Heart left ventricle (tissue), 16 donors: ENCODE measurements at regions not wholly inside any gene's neighbourhood (a gene's known extent, or its start where the extent isn't known, plus 50 kb on each side); places are given as distances from the start of the nearest gene placed in this dataset.

Experiments
- ATAC-seq, 4 donors: fragments of 200-7000 bp; cut with Tn5 transposase; one replicate each; pipeline ENCODE4 v1.9.1; 2020 to 2022; ENCODE audit warnings: moderate library complexity in 4 of 4, mild to moderate bottlenecking in 3 of 4, moderate number of reproducible peaks in 1 of 4
- DNase-seq, 5 donors: peaks; one replicate each; pipeline ENCODE4 v3.0.0-alpha.2; 2020
- H3K27ac ChIP-seq, 12 donors: fragments of 200-600 bp; sonication (generic) in 4 of 12; one replicate each; pipeline versions ENCODE4 v1.5.0 to v1.8.0; 2016 to 2022; ENCODE audit warnings: mild to moderate bottlenecking in 2 of 12
- H3K27me3 ChIP-seq, 9 donors: fragments of 200-600 bp; sonication (generic) in 2 of 9; one replicate each; pipeline versions ENCODE4 v1.5.1 to v1.8.0; 2016 to 2022; ENCODE audit warnings: mild to moderate bottlenecking in 3 of 9
- H3K36me3 ChIP-seq, 9 donors: fragments of 200-600 bp; sonication (generic) in 2 of 9; one replicate each; pipeline versions ENCODE4 v1.5.0 to v1.8.0; 2018 to 2022; ENCODE audit warnings: mild to moderate bottlenecking in 2 of 9
- H3K4me1 ChIP-seq, 12 donors: fragments of 200-600 bp; sonication (generic) in 4 of 12; one replicate each; pipeline versions ENCODE4 v1.5.0 to v1.8.0; 2016 to 2022; ENCODE audit warnings: mild to moderate bottlenecking in 3 of 12
- H3K4me3 ChIP-seq, 12 donors: fragments of 200-600 bp; sonication (generic) in 4 of 12; one replicate each; pipeline versions ENCODE4 v1.5.0 to v1.8.0; 2017 to 2022; ENCODE audit warnings: mild to moderate bottlenecking in 9 of 12, moderate library complexity in 4 of 12
- H3K9me3 ChIP-seq, 12 donors: fragments of 200-600 bp; sonication (generic) in 4 of 12; one replicate each; pipeline versions ENCODE4 v1.5.0 to v1.8.0; 2016 to 2022; ENCODE audit warnings: mild to moderate bottlenecking in 1 of 12
- POLR2A ChIP-seq, 2 donors: fragments of 450-650 bp; IDR thresholded peaks; one replicate each; pipeline ENCODE4 v1.6.1; 2017; ENCODE audit warnings: antibody characterized with exemption in 2 of 2, mild to moderate bottlenecking in 2 of 2, moderate library complexity in 2 of 2
- WGBS, 4 donors: extraction: QIAGEN DNeasy Blood & Tissue Kit in 2 of 4; methylation state at CpG; one replicate each; pipeline versions ENCODE4 v1.1.5 to v1.1.7; 2013 to 2018; 5-methylcytosine and 5-hydroxymethylcytosine counted together
- intact Hi-C, 10 donors: fragments of 100-400 bp; cut with DNase I; formaldehyde crosslinking; loops; one replicate each; pipeline versions ENCODE4 v1.11.1 to v1.14.2; 2022
- TF ChIP-seq, protein P1 (sequence below), 12 donors: fragments of 200-600 bp; sonication (generic) in 4 of 12; IDR thresholded peaks; one replicate each; pipeline versions ENCODE4 v1.5.0 to v1.8.0; 2018 to 2022; ENCODE audit warnings: antibody characterized with exemption in 12 of 12, mild to moderate bottlenecking in 5 of 12
- donor health status: ischemic (EF 13 %, LVEDD 7.1; RV severe dilation, severe dysfunction).
- donor health status: healthy with polysubstance abuse.
- donor health status: DM: no; HTN: yes; CAD: no.
- donor health status: DM: no; HTN: no; CAD: no.
- donor health status: ischemic (EF 25% LVEDD 6.9; RV normal size, moderate dysfunction).
- donor health status: ischemic (EF 25% LVEDD 5.7; RV mildly dilated, moderate dysfunction).
- donor health status: healthy.
- donor health status: DM: yes; HTN: yes; CAD: no.
- donor health status: ischemic (EF 35%, LVEDD 5.7; RV mildly dilated, moderate dysfunction).
- donor health status: nonischemic (EF 11% LVEDD 7.7; RV severe dilation, severe dysfunction).
- donor health status: DM: yes; HTN: yes; CAD: no.
- donor health status: PGD.
- donor health status: ischemic (EF 29% LVEDD 5.4; RV normal size, mild dysfunction).
- donor health status: nonischemic (EF 23%, LVEDD 6.1; RV moderate dilation, normal function).

DNA sequence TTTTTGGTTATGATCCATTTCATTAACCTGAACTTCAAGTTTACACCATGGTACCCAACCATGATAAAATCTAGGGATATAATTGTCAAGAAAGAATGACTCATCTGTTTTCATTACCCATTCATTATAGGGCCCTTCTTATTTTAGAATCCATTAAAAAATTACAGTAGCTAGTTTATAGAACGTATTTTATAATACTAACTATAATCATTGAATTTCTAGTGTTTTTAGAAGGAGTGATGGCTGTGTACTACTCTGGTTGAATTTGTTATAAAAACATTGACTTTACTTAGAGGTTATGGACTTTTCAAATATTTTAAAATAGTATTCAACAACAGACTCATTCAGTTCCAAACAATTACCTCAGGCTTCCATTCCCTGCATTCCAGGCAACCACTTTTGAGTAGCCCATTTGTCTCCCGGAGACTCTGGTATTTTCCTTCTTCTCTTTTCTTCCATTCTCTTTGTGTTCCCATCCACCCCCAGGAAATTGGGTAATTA is 71.9 kb upstream of the KLF12 start:
- no peaks in the 10 kb centered on the region for H3K36me3 ChIP-seq
- peaks cover 0 to 11% (median 2%) of the 10 kb centered on the region in 12 donors for H3K4me1 ChIP-seq
- no peak overlapping the region for H3K27ac ChIP-seq
- H3K9me3 ChIP-seq = no peaks in the 10 kb centered on the region
- DNase-seq (no peak), ATAC-seq (no peak)
- no peak overlapping the region for H3K4me3 ChIP-seq
- 61 to 87% (median 83%) methylated on average over 2 of the region's 2 CpGs for WGBS, 4 donors
- no peaks in the 10 kb centered on the region for H3K27me3 ChIP-seq
- intact Hi-C loops = no loop called here
- no peak for TF ChIP-seq POLR2A (IDR thresholded peaks at IDR 0.05)
- TF ChIP-seq, protein P1, sequence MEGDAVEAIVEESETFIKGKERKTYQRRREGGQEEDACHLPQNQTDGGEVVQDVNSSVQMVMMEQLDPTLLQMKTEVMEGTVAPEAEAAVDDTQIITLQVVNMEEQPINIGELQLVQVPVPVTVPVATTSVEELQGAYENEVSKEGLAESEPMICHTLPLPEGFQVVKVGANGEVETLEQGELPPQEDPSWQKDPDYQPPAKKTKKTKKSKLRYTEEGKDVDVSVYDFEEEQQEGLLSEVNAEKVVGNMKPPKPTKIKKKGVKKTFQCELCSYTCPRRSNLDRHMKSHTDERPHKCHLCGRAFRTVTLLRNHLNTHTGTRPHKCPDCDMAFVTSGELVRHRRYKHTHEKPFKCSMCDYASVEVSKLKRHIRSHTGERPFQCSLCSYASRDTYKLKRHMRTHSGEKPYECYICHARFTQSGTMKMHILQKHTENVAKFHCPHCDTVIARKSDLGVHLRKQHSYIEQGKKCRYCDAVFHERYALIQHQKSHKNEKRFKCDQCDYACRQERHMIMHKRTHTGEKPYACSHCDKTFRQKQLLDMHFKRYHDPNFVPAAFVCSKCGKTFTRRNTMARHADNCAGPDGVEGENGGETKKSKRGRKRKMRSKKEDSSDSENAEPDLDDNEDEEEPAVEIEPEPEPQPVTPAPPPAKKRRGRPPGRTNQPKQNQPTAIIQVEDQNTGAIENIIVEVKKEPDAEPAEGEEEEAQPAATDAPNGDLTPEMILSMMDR (IDR thresholded peaks at IDR 0.05) = no peak

DNA sequence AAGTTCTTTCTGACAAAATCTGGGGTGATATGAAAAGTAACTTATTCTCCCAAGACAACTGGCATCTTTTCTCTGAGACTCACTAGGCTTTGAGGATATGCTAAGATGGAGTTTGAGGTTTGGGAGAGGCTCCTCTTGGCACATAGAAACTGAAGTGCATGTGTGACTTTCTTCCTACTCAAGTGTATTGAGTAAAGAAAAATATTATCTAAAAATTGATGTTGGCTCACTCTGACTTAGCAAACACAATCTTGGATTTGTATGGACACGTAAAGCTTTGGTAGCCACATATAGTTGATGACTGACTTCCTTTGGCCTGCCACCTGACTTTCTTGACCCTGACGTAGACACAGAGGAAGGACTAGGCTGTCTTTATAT is 71.1 kb upstream of the KLF12 start:
- no peaks in the 10 kb centered on the region for H3K9me3 ChIP-seq
- H3K27ac ChIP-seq = no peak overlapping the region
- ATAC-seq (no peak), DNase-seq (no peak)
- no peak overlapping the region for H3K4me3 ChIP-seq
- no peak for TF ChIP-seq POLR2A (IDR thresholded peaks at IDR 0.05)
- TF ChIP-seq, protein P1 (IDR thresholded peaks at IDR 0.05) = no peak
- H3K36me3 ChIP-seq = no peaks in the 10 kb centered on the region
- WGBS, 4 donors = 93 to 98% (median 94%) methylated on average over 2 of the region's 2 CpGs
- intact Hi-C loops = no loop called here
- no peaks in the 10 kb centered on the region for H3K27me3 ChIP-seq
- peaks cover 0 to 6% (median 0%) of the 10 kb centered on the region in 12 donors for H3K4me1 ChIP-seq

DNA sequence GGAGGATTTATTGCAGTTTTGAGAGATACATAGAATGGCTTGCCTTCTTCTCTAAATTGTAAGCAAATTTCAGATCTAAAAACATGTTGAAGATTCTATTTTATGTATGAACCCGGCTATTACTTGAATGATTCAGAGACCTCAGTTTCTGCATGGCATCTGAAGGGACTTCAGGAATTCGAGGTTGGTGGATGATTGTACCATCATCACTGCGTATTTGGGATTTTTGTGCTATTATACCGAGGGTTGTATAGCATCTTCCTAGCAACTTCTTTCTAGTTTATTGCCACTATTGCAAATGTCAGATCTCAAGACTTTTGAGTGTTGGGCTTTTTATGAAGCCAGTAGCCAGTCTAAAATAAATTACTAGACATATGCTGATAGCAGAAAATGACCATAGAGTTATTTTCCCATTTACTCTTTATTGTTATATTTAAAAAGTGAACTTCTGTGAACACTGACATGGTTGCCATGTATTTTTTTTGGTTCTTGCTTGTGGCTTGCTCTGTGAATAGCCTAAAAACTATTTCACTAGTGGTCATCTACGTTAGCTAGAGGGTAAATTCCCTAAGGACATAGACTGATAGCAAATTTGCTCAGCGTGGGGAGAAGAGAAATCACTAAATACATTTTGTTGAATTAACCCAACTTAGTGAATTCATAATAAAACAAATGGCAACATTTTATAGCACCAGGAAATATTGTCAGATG is 70.6 kb upstream of the KLF12 start:
- DNase-seq (no peak), ATAC-seq (no peak)
- no peaks in the 10 kb centered on the region for H3K9me3 ChIP-seq
- H3K4me3 ChIP-seq = no peak overlapping the region
- no peaks in the 10 kb centered on the region for H3K27me3 ChIP-seq
- intact Hi-C loops = no loop called here
- no peaks in the 10 kb centered on the region for H3K36me3 ChIP-seq
- H3K4me1 ChIP-seq = peaks cover 0 to 6% (median 0%) of the 10 kb centered on the region in 12 donors
- WGBS, 4 donors = 86 to 89% (median 88%) methylated on average over 6 of the region's 6 CpGs
- TF ChIP-seq, protein P1 (IDR thresholded peaks at IDR 0.05) = no peak
- no peak for TF ChIP-seq POLR2A (IDR thresholded peaks at IDR 0.05)
- no peak overlapping the region for H3K27ac ChIP-seq

DNA sequence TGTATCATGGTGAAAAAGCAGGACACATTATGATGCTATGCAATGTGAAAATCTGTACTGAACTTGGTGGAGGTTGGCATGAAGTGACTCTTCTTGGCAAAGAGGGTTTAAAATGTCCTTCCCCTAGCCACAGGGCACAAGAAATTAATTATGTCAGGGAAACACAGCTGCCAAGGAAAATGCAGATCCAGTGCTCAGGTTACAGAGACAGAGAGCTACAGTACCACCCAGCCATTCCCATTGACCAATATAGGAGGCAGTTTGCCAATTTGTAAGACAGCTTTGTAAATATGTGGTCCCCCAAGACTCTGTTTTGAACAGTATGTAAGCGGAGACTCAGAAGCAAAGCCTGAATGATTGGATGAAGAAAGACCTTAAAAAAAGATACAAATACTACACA is 69.4 kb upstream of the KLF12 start:
- no peak overlapping the region for H3K4me3 ChIP-seq
- ATAC-seq (no peak), DNase-seq (no peak)
- no peaks in the 10 kb centered on the region for H3K9me3 ChIP-seq
- WGBS, 4 donors = 90 to 100% (median 95%) methylated on average over 1 of the region's 1 CpG
- TF ChIP-seq, protein P1 (IDR thresholded peaks at IDR 0.05) = no peak
- no peak for TF ChIP-seq POLR2A (IDR thresholded peaks at IDR 0.05)
- H3K27me3 ChIP-seq = no peaks in the 10 kb centered on the region
- no peaks in the 10 kb centered on the region for H3K36me3 ChIP-seq
- no peak overlapping the region for H3K27ac ChIP-seq
- peaks cover 0 to 6% (median 0%) of the 10 kb centered on the region in 12 donors for H3K4me1 ChIP-seq
- intact Hi-C loops = no loop called here
